ENCODE measurements at regions not wholly inside any gene's neighbourhood (a gene's known extent, or its start where the extent isn't known, plus 50 kb on each side); places are given as distances from the start of the nearest gene placed in this dataset.

GRCh38 chr9:115587310-115587709 is 469.4 kb upstream of the TNC start:
- TF ChIP-seq CTCF (IDR thresholded peaks at IDR 0.05; ENCODE audit: insufficient read depth, low read length, poor library complexity, severe bottlenecking) (no peak), EZH2phosphoT487 (conservative IDR thresholded peaks at IDR 0.05; ENCODE audit: low read length) (no peak)
